NOMO-1 (cell line): ENCODE measurements at regions not wholly inside any gene's neighbourhood (a gene's known extent, or its start where the extent isn't known, plus 50 kb on each side); places are given as distances from the start of the nearest gene placed in this dataset.

Experiments used
- DNase-seq, 2 experiments: peaks; one replicate each; lab custom pipeline; 2025; ENCODE audit not compliant: unreplicated experiment in 2 of 2; lab: John Stamatoyannopoulos, UW

DNA sequence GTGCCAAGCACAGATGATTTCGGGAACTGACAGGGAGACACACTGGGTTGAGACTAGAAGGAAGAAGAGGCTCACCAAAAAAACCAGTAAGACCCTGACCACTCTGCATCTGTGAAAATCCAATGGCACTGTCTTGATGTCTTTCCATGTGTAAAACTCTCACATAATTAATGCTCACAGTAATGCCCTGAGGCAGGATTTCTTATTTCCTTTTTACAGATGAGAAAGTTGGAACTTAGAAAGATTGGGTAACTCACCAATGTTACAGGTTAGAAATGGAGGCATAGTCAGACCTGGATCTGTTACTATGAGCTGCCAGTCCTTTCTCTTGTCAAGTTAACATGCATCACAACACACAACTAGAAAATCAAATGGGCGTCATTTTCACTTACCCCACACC is 151.0 kb upstream of the MCHR2 start:
- no peak for DNase-seq

DNA sequence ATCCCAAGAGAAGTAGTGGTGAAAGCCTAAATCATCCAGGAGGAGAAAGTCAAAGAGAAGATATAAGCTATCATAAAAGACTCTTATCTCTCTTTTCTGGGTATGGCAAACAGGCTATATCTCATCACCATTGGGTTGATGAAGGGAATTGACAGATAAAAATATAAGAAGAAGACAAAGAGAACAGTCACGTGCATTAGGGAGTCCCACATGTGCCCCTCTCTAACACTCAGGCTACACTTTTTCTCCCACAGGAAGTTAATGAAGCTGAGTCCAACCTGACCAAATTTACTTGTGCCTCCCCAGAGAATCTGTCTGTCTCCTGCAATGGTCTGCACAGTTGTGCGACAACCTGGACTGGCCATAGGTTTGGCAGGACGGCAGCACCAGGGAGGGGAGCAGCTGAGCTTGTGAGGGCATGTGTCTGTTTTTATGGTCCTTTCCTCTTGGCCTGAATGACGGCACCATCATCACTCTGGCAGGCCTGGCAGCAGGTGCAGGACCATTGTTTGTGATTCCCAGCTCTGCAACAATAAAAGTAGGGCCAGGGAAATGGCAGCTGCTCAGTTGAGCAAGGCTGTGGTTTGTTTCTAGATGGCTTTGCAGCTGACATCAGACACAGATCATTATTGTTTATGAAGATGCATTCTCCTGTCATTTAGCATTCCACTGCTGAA is 144.5 kb upstream of the MCHR2 start:
- no peak for DNase-seq

- DNase-seq: no peak
Observed at GRCh38 chr6:100137759-100138158, 143.7 kb upstream of the MCHR2 start.

DNA sequence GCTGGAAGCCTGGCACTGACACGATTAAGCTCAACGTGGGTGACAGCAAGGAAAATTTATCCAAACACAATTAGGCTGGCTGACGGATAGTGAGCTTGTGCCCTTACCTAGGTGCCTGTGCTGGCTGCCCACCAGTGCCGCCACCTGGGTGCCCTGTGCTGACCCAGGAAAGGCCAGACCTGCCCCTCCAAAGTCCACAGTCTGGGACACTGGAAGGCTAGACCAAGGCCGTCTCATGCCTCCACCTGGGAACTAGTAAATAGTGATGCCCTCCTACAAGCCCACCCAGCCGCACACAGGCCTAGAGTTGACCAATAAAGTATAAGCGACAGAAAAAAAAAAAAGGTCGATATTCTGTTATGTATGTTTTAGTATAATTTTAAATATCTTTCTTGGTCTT is 142.6 kb upstream of the MCHR2 start:
- DNase-seq: no peak

- no peak for DNase-seq
Observed at GRCh38 chr6:100135977-100136376, 142.0 kb upstream of the MCHR2 start.

DNA sequence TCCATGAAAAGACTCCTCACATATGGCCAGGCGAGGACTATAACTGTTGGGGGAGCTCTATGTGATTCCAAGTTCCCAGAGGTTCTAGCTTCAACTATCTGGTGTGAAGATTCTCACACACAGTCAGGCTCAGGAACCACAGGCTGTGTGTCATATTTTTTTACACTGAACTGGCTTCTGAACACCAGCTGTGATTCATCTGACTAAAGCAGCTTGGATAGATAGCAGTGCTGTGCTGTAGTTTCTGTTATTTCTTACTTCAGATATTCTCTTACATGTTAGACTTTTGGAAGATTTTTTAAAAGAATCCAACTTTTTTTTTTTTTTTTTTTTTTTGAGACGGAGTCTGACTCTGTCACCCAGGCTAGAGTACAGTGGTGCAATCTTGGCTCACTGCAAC is 140.7 kb upstream of the MCHR2 start:
- no peak for DNase-seq

DNA sequence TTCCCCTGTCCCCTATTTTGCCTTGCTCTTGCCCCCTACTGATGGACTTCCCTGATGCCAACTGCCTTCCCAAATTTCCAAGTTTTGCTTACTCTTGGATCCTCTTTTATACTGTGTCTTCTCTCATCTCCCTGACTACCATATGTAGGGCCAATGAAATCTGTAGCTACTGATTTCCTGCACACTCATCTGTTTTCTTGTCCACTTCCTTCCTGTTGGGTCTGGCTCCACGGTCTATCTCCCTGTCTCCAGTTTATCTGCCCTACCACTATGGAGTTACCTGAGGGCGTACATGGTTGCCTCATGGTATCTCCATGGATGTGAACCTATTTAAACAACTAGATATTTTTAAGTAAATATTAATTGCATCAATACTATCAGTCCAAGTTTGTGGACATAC is 140.3 kb upstream of the MCHR2 start:
- DNase-seq: no peak

- DNase-seq: peak in 1 of 2 experiments; percentile 22
Observed at GRCh38 chr6:100132005-100132404, 138.0 kb upstream of the MCHR2 start.

GRCh38 chr6:100130630-100131029 is 136.6 kb upstream of the MCHR2 start:
- no peak for DNase-seq

DNA sequence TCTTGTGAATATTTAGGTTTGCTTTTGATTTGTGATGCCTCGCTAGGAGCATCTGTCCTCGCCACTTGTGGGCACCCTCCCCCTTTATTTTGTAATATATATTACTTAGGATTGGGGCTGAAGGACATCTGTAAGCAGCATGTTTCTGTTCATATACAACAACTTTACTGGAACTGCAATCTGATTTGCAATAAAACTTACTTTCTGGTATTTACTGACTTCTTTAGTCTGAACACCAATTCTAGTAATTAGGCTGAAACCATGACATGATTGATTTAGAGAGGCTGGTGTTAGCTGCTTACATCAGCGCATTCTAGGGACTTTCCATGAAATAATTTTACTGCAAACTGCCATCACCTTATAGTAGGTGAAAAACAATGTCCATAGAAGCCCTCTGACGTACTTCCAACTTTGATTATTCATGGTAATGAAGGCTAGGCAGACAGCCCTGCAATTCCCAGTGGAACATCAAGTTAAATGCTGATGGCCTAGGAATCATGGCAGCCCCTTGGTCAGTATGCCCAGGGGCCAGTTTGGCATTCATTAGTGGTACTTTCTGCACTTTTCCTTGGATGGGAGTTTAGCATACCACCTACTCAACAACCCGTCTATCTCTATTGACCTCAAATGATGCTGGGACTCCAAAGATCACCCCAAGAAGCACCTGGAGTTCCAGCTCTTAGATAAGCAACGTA is 132.9 kb upstream of the MCHR2 start:
- DNase-seq: no peak

DNA sequence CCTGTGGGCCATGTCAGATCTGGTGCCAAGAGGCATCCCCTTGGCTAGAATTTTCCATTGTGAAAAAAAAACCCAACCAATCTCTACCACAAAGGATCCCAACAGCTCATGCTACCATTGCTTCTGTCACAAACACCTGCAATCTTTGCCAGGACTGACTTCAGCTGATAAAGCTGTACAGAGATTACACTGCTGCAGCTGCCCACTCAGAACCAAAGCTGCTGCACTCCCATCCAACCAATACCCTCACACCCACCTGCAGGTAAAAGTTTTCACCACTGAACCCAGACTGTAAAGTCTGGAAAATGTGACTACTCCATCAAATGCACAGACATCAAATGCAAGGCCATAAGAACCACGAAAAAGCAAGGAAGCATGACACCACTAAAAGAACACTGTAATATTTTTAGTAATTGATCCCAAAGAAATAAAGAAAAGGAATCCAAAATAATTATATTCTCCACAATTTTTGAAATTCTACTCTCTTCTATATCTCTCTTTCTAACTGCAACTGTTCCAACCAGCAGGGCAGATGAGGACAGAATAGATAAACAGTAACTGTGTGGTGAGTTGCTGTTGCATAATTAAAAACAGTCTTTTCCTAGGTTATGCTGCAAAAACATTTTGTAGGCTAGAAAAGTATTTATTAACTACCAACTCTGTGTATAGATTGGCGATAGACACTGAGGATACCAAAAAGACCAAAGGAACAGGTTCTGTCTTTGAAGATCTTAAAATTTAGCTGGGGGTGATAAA is 128.0 kb upstream of the MCHR2 start:
- DNase-seq: no peak

- no peak for DNase-seq
Observed at GRCh38 chr6:100119261-100119660, 125.2 kb upstream of the MCHR2 start.

- no peak for DNase-seq
Observed at GRCh38 chr6:100118301-100118700, 124.3 kb upstream of the MCHR2 start.

DNA sequence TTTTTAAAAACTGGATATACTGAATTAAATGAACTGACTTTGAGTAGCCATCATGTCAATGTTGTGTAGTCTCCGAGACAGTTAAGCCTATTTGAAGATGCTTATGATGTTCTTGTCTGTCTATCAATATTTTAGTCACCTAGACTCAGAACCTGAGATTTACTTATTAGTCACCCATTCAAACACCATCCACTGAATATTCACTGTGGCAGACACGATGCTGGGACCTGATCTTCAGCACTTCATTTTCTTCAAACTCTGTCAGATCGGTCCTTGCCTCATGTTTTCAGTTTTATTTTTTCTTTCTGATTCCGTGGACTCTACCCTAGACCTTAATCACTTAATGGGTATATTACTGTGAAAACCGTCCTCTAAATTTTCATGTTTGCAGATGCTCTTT is 123.7 kb upstream of the MCHR2 start:
- DNase-seq: no peak

DNA sequence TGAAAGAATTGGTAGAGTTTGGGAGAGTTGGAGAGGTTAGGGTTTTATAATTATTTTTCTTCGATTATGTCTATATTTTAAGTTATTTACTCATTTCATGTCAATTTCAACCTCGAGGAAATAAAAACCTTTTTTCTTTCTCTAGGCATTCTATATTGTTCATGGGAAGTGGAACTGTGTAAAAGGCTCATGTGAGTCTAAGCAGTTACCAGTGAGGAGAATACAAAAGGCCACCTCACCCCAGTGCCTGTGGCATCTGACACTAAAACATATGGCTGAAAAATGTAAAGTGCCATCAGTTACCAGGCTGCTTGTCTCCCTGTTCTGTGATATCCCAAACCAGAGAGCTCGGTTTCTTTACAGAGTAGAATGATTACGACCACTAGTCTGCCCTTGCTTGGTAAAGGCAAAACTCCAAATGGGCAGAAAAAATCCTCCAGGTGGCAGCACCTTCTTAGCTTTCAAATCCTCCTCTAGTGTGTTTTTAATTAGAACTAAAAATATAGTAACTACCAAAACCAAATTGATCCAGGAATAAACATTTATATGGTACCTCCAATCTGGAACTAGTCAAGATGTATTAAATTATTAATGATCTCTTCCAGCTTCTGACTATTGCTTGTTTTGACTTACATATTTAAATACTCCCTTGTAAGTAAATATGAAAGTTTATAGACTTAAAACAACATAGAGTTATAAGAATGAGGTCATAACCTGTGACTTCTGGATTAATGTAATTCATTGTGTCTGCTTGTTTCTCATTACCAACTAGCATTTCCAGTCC is 122.6 kb upstream of the MCHR2 start:
- DNase-seq: peak; percentile 33 to 48

DNA sequence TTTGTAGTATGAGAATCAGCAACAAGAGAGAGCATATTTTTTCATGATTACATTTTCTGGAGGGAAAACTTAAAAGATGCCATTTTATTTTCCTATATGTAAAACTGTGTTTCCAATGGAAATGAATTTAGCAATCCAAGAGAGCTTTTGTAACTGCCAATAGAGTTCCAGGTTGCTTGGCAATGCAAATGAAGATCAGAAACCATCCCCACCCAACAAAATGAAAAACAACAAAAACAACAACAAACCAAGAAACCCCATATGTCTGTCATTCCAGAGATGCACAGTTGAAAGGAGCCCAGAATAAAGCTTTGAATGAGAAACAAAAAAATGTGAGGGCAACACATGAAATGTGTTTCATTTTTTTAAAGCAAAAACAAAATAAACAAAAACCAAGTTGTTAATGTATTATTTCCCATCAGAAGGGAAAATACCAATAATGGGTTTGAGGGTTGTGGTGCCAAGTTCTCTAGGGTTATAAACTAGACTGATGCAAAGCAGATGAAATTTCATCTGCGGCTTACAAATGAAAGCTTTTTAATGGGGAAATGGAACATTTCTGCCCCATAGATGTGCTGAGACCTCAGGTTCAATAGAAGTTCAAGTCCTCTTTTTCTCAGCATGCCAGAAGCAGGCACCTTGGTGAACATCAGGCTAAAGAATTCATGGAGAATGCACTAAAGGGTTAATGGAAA is 121.5 kb upstream of the MCHR2 start:
- no peak for DNase-seq

DNA sequence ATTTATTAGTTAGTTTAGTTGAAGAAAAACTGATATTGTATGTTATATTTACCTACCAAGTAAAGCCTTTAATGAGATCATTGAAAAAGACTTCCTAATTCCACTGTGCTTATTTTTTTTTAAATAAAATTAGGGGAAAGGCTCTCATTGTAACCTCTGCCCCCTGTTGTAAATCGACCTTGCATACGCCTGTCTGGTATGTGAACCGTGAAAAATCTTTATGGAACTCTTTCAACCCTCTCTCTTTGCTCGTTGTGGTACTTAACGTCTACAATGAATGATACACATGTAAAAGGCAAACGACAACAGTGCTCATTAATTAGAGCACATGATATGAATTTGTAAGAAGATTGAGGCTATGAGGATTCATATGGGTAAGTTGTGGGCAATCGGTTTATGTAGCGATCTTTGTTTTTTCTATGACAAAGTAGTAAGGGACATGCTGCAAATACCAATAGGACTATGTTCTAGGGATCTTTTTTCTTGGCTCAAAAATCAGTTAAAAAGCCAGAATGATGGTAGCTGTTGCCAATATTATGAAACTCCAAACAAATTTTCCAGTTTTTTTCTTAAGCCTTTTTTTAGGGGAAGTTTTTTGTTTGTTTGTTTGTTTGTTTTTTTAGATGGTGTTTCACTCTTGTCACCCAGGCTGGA is 119.0 kb upstream of the MCHR2 start:
- DNase-seq: no peak

GRCh38 chr6:100105919-100106529 is 112.0 kb upstream of the MCHR2 start:
- no peak for DNase-seq

GRCh38 chr6:100105138-100105537 is 111.1 kb upstream of the MCHR2 start:
- DNase-seq: no peak

- DNase-seq: no peak
Observed at GRCh38 chr6:100103931-100104330, 109.9 kb upstream of the MCHR2 start.
